H9 (cell line): ENCODE measurements at regions not wholly inside any gene's neighbourhood (a gene's known extent, or its start where the extent isn't known, plus 50 kb on each side); places are given as distances from the start of the nearest gene placed in this dataset.

Source experiments
- DNase-seq: peaks from one replicate; pipeline ENCODE4 v3.0.0-alpha.2; 2017
- H2AFZ ChIP-seq: one replicate; pipeline ENCODE4 v1.6.1; 2013; ENCODE audit warnings: mild to moderate bottlenecking, low read length, control low read depth, moderate library complexity
- H2AK5ac ChIP-seq: 2 replicates; pipeline ENCODE4 v1.6.1; 2013; ENCODE audit warnings: low read length, control low read depth, mixed read lengths; ENCODE audit not compliant: insufficient read length
- H2BK120ac ChIP-seq: one replicate; pipeline ENCODE4 v1.6.1; 2013; ENCODE audit warnings: low read depth, mild to moderate bottlenecking, low read length, control low read depth, inconsistent platforms; ENCODE audit not compliant: poor library complexity, severe bottlenecking
- H2BK12ac ChIP-seq: 2 replicates; pipeline ENCODE4 v1.6.1; 2013; ENCODE audit warnings: low read length, control low read depth, mixed read lengths, low read depth; ENCODE audit not compliant: insufficient read length
- H2BK15ac ChIP-seq: 2 replicates; pipeline ENCODE4 v1.6.1; 2013; ENCODE audit warnings: low read depth, low read length, control low read depth
- H2BK20ac ChIP-seq: one replicate; pipeline ENCODE4 v1.6.1; 2013; ENCODE audit warnings: low read depth, mild to moderate bottlenecking, low read length, control low read depth, inconsistent platforms; ENCODE audit not compliant: poor library complexity, severe bottlenecking
- H2BK5ac ChIP-seq: 2 replicates; pipeline ENCODE4 v1.6.1; 2013; ENCODE audit warnings: low read length, control low read depth, mixed read lengths; ENCODE audit not compliant: insufficient read length
- H3K14ac ChIP-seq: 2 replicates; pipeline ENCODE4 v1.6.1; 2013; ENCODE audit warnings: low read length, control low read depth; ENCODE audit not compliant: insufficient read depth
- H3K18ac ChIP-seq: 2 replicates; pipeline ENCODE4 v1.6.1; 2013; ENCODE audit warnings: low read depth, mild to moderate bottlenecking, mixed read lengths, low read length, control low read depth; ENCODE audit not compliant: insufficient read length
- H3K23ac ChIP-seq: 2 replicates; pipeline ENCODE4 v1.6.1; 2013; ENCODE audit warnings: low read length, control low read depth, mixed read lengths, low read depth; ENCODE audit not compliant: insufficient read length
- H3K23me2 ChIP-seq: 2 replicates; pipeline ENCODE4 v1.6.1; 2013; ENCODE audit warnings: low read depth, mild to moderate bottlenecking, mixed read lengths, low read length, control low read depth; ENCODE audit not compliant: insufficient read length, poor library complexity, severe bottlenecking
- H3K27ac ChIP-seq: 2 replicates; pipeline ENCODE4 v1.5.1; 2013; ENCODE audit warnings: low read length, control low read depth, mixed read lengths, low read depth; ENCODE audit not compliant: insufficient read length
- H3K27me3 ChIP-seq: 2 replicates; pipeline ENCODE4 v1.6.1; 2013; ENCODE audit warnings: low read length, control low read depth, inconsistent platforms; ENCODE audit not compliant: insufficient read depth
- H3K4ac ChIP-seq: 2 replicates; pipeline ENCODE4 v1.6.1; 2013; ENCODE audit warnings: low read depth, mild to moderate bottlenecking, control low read depth, inconsistent platforms, low read length, moderate library complexity
- H3K4me1 ChIP-seq: 2 replicates; pipeline ENCODE4 v1.6.1; 2013; ENCODE audit warnings: low read length, control low read depth, inconsistent platforms; ENCODE audit not compliant: insufficient read depth
- H3K4me2 ChIP-seq: 2 replicates; pipeline ENCODE4 v1.6.1; 2013; ENCODE audit warnings: low read length, control low read depth, mixed read lengths; ENCODE audit not compliant: insufficient read length, insufficient read depth
- H3K56ac ChIP-seq: 2 replicates; pipeline ENCODE4 v1.6.1; 2013; ENCODE audit warnings: low read depth, mild to moderate bottlenecking, mixed read lengths, low read length, control low read depth; ENCODE audit not compliant: insufficient read length
- H3K79me1 ChIP-seq: 2 replicates; pipeline ENCODE4 v1.6.1; 2013; ENCODE audit warnings: low read depth, mild to moderate bottlenecking, moderate library complexity, low read length, control low read depth, inconsistent platforms; ENCODE audit not compliant: insufficient read depth, poor library complexity, severe bottlenecking
- H3K79me2 ChIP-seq: 2 replicates; pipeline ENCODE4 v1.6.1; 2013; ENCODE audit warnings: low read length, control low read depth, inconsistent platforms; ENCODE audit not compliant: insufficient read depth
- H3K9ac ChIP-seq: 2 replicates; pipeline ENCODE4 v1.6.1; 2013; ENCODE audit warnings: low read length, control low read depth, mixed read lengths; ENCODE audit not compliant: insufficient read length; ENCODE audit errors: extremely low read depth
- H3K9me3 ChIP-seq: one replicate; pipeline ENCODE4 v1.6.1; 2013; ENCODE audit warnings: low read depth, low read length, inconsistent platforms; ENCODE audit not compliant: control insufficient read depth
- H3T11ph ChIP-seq: one replicate; pipeline ENCODE4 v1.6.1; 2013; ENCODE audit warnings: mild to moderate bottlenecking, low read length, control low read depth, inconsistent platforms
- H4K20me1 ChIP-seq: one replicate; pipeline ENCODE4 v1.6.1; 2013; ENCODE audit not compliant: control insufficient read depth, insufficient read length, insufficient read depth
- H4K5ac ChIP-seq: 2 replicates; pipeline ENCODE4 v1.6.1; 2013; ENCODE audit warnings: low read depth, mild to moderate bottlenecking, mixed read lengths, low read length, control low read depth; ENCODE audit not compliant: insufficient read length
- H4K8ac ChIP-seq: replicated peaks from 2 replicates; pipeline ENCODE4 v1.6.1; 2013; ENCODE audit warnings: low read length, control low read depth, mixed read lengths, low read depth; ENCODE audit not compliant: insufficient read length
- H4K91ac ChIP-seq: 2 replicates; pipeline ENCODE4 v1.6.1; 2013; ENCODE audit warnings: low read depth, mild to moderate bottlenecking, moderate library complexity, mixed read lengths, low read length, control low read depth; ENCODE audit not compliant: insufficient read length
- H3K27ac Mint-ChIP-seq, 3 experiments: 2 replicates in 2 of 3; 3 replicates in 1 of 3; pipeline ENCODE4 v1.8.0; 2020 to 2021; ENCODE audit warnings: mixed read lengths in 3 of 3, mild to moderate bottlenecking in 1 of 3, moderate library complexity in 1 of 3
- H3K27me3 Mint-ChIP-seq: 2 replicates; pipeline ENCODE4 v1.8.0; 2021; ENCODE audit warnings: low read depth, mild to moderate bottlenecking, moderate library complexity, mixed read lengths
- H3K36me3 Mint-ChIP-seq, 3 experiments: 2 replicates in 2 of 3; 3 replicates in 1 of 3; pipeline ENCODE4 v1.8.0; 2020 to 2021; ENCODE audit warnings: low read depth in 3 of 3, mixed read lengths in 3 of 3; ENCODE audit not compliant: insufficient read depth in 1 of 3
- H3K4me1 Mint-ChIP-seq, 2 experiments: 2 replicates each; pipeline ENCODE4 v1.8.0; 2020; ENCODE audit warnings: mixed read lengths in 2 of 2
- H3K4me3 Mint-ChIP-seq, 2 experiments: 2 replicates in 1 of 2; 3 replicates in 1 of 2; pipeline ENCODE4 v1.8.0; 2020 to 2021; ENCODE audit warnings: mild to moderate bottlenecking in 2 of 2, mixed read lengths in 2 of 2, moderate library complexity in 1 of 2
- H3K9me3 Mint-ChIP-seq, 2 experiments: 2 replicates in 1 of 2; 3 replicates in 1 of 2; pipeline ENCODE4 v1.8.0; 2020; ENCODE audit warnings: mild to moderate bottlenecking in 2 of 2, mixed read lengths in 2 of 2, moderate library complexity in 1 of 2
- WGBS: extraction: QIAGEN DNeasy Blood & Tissue Kit; methylation state at CpG from one replicate; pipeline ENCODE4 v1.1.7; 2013; ENCODE audit warnings: missing lambda C conversion rate, low lambda C conversion rate, mixed read lengths; ENCODE audit not compliant: insufficient read length; ENCODE audit errors: extremely low coverage; 5-methylcytosine and 5-hydroxymethylcytosine counted together
- TF ChIP-seq, protein P1 (sequence below): fragments of 200-600 bp; sonication (generic); conservative IDR thresholded peaks from 3 replicates; pipeline ENCODE4 v1.8.0; 2021; ENCODE audit warnings: antibody characterized with exemption, mild to moderate bottlenecking

DNA sequence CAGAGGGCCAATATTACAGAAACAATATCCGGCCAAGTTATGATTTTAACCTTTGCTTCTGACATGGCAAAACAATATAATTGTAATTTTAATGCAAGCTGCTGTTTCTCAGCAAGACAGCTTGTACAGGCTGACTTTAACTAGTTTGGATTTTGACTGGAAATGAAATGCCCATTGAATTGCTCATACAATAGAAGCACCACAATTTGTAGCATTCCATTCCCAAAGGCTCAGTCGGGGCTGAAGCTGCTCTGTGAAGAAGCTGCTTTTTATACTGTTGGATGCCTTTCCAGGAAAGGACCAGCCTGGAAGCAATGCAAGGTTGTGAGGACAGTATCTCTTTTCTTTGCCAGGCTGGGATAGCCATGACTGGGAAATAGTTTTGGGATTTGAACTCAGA lies 677.0 kb upstream of the FANCL start:
- no peak overlapping the region; a peak in 1 of 7 replicates for H3K27ac Mint-ChIP-seq
- H2BK5ac ChIP-seq = no peak overlapping the region
- no peak overlapping the region for H3K27ac ChIP-seq
- no peak overlapping the region for H4K91ac ChIP-seq
- H4K8ac ChIP-seq = no peak overlapping the region
- no peak overlapping the region for H3K4me3 Mint-ChIP-seq
- H3K4me1 ChIP-seq = peaks cover 7% of the 10 kb centered on the region; the same call in 1 of the 2 replicates
- no peak overlapping the region for H4K5ac ChIP-seq
- H3K18ac ChIP-seq = no peak overlapping the region
- no peak overlapping the region for H2BK120ac ChIP-seq
- no peak overlapping the region for H2BK12ac ChIP-seq
- H3K79me1 ChIP-seq = no peaks in the 10 kb centered on the region
- no peak overlapping the region for H3T11ph ChIP-seq
- H3K14ac ChIP-seq = no peak overlapping the region
- DNase-seq = no peak
- H2BK15ac ChIP-seq = no peak overlapping the region
- H3K27me3 ChIP-seq = no peaks in the 10 kb centered on the region
- H2AK5ac ChIP-seq = no peak overlapping the region
- no peaks in the 10 kb centered on the region for H3K23me2 ChIP-seq
- H3K4ac ChIP-seq = no peak overlapping the region
- H4K20me1 ChIP-seq = no peaks in the 10 kb centered on the region
- H3K79me2 ChIP-seq = no peaks in the 10 kb centered on the region
- H2AFZ ChIP-seq = no peak overlapping the region
- no peaks in the 10 kb centered on the region for H3K27me3 Mint-ChIP-seq
- no peaks in the 10 kb centered on the region for H3K9me3 ChIP-seq
- no peak overlapping the region for H3K9ac ChIP-seq
- H2BK20ac ChIP-seq = no peak overlapping the region
- TF ChIP-seq, protein P1, sequence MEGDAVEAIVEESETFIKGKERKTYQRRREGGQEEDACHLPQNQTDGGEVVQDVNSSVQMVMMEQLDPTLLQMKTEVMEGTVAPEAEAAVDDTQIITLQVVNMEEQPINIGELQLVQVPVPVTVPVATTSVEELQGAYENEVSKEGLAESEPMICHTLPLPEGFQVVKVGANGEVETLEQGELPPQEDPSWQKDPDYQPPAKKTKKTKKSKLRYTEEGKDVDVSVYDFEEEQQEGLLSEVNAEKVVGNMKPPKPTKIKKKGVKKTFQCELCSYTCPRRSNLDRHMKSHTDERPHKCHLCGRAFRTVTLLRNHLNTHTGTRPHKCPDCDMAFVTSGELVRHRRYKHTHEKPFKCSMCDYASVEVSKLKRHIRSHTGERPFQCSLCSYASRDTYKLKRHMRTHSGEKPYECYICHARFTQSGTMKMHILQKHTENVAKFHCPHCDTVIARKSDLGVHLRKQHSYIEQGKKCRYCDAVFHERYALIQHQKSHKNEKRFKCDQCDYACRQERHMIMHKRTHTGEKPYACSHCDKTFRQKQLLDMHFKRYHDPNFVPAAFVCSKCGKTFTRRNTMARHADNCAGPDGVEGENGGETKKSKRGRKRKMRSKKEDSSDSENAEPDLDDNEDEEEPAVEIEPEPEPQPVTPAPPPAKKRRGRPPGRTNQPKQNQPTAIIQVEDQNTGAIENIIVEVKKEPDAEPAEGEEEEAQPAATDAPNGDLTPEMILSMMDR = no peak
- H3K36me3 Mint-ChIP-seq = no peaks in the 10 kb centered on the region
- no peak overlapping the region for H3K4me2 ChIP-seq
- H3K4me1 Mint-ChIP-seq = peaks cover 12 to 19% of the 10 kb centered on the region in 2 experiments
- no peaks in the 10 kb centered on the region for H3K9me3 Mint-ChIP-seq
- no CpG with 5 or more reads among the region's 2 CpGs for WGBS
- no peak overlapping the region for H3K56ac ChIP-seq
- H3K23ac ChIP-seq = no peak overlapping the region
